HG03460 (cell line): ENCODE measurements at regions not wholly inside any gene's neighbourhood (a gene's known extent, or its start where the extent isn't known, plus 50 kb on each side); places are given as distances from the start of the nearest gene placed in this dataset.

Experiments used
- ATAC-seq: cut with Tn5 transposase; IDR thresholded peaks from one replicate; pipeline ENCODE4 v1.9.1; 2021; ENCODE audit not compliant: unreplicated experiment

DNA sequence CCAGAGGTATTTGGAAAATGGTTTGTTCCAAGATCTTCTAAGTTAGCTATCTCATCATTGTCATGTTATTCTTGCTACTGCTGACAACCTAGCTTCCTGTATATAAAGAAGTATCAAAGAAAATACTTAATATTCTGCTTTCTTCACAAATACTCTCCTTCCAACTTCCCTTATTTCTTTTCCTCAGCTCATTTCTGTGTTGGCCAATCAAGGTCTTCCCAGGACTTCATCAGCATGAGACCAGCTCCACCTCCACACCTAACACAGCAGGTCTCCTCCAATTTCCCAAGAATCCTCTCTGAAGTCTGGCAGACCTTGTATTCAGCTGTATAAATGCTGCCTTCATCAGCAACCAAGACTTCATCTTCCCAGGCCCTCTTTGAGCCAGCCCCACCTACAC is 538.6 kb upstream of the JARID2 start:
- no peak for ATAC-seq

DNA sequence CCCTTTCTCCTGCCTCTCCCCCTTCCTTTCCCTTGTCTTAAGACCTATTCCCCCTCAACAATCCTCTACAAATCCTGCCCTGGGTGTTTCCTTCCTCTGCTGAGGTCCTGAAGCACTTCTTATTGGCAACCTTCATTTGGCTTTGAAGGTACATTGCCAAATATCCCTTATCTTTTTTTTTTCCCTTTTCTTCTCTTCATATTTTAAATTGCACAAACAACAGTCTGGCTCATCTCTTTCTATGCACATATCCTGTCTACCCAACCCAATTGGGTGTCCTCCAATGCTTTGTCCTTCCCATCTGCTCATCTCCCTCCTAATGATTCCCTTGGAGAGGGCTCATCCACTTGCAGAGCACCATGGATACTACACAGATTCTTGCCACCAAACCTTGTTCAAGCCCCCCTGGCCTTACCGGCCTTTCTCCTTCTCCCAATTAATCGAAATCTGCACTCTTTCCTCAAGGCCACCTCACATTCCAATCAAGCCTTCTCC is 537.9 kb upstream of the JARID2 start:
- no peak for ATAC-seq

DNA sequence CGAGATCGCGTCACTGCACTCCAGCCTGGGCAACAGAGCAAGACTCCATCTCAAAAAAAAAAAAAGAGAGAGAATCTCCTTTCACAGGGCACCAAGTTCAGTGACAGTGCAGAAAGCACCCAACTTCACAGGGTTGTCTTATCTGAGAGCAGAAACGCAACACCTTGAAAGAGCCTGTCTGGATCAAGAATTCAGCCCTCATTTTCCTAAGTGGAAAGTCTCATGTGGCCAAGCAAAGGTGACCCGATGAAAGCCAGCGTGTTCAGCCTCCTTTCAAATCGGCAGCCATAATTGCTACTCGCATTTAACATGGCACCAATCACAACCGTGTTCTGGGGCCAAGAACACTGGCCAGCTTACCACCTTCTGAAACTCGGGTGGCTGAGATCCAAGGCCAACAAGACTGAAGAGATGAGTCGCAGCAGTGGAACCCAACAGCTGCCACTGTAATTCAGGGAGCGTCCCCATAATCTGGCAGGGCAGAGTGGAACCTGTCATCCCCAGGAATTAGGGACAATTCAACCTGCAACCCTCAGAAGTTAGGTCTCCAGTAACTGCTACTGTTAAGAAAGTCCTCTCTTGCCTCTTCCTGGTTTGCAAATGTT is 536.7 kb upstream of the JARID2 start:
- no peak for ATAC-seq

DNA sequence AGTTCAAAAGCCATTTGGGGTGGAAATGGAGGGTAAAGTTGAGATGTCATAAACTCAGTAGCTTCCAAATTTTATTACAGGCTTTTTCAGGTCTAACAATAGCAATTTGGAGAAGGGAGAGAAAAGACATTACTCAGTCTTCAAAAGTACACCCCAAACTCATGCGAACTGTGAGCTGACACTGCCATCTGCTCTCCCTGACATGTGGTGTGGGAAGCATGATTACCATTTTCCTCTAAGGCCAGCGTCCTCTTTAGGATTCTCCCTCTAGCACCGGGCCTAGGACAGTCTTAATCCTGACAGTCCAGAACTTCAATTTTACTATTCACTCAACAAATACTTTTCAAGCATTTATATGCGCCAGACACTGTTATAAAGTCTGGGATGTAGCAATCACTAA is 536.0 kb upstream of the JARID2 start:
- ATAC-seq: no peak

DNA sequence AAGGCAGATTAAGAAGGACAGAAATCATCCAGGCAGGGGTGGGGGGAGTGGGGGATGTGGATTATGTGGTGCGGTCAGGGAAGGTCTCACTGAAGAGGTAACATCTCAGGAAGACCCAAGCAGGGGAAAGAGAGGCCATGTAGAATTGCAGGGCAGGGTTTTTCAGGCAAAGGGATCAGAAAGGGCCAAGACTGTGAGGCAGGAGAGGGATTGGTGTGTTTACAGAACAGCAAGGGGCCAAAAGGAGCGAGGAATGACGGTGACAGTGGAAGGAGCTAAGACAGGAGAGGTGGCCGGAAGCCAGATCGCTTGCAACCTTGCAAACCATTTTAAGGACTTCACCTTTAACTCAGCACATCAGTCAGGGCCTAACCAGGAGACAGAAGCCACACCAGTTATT is 535.4 kb upstream of the JARID2 start:
- no peak for ATAC-seq

DNA sequence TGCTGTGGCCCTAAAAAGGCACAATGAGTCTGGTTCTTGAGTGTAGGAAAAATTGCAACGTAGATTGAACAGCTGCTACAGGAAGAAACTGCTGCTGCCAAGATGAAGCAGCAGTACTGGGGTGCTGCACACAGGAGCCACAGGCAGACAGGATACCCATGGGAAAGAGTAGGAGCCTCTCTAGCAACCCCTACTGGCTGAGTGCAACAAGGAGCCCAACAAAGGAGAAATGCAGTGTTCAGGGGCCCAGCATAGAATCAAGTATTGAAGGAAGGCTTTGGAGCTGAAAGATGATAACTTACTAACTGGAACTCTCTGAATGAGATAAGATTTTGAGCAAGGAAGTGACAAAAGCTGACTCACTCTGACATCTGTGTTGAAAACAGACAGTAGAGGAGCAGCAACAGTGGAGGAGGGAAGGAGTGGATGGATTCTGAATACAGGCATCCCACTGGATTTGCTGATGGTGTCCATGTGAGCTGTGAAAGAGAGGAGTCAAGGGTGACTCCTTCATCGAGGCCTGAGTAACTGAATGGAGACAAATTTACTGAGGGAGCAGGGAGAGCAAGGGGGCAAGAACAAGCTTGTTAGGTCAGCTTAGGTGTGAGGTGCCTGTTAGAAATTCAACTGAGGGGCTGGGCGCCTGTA is 534.7 kb upstream of the JARID2 start:
- ATAC-seq: no peak

DNA sequence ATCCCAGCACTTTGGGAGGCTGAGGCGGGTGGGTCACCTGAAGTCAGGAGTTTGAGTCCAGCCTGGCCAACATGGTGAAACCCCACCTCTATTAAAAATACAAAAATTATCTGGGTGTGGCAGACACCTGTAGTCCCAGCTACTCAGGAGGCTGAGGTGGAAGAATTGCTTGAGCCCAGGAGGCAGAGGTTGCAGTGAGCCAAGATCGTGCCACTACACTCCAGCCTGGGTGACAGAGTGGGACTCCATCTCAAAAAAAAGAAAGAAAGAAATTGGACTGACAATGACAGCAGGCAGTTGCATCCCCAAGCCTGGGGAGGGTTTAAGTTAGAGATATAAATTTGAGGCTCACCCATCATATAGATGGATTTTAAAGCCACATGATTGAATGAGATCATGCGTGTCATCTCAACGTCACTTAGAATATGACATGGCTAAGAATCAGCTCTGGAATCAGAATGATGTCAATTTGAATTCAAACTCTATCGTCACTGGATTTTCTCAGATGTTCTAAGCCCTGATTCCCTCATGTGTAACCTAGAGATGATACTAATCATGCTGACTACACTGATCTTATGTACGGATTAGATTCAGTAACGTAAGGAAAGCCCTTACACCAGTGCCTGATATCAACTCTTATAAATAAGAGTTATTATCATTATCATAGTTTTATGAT is 534.0 kb upstream of the JARID2 start:
- ATAC-seq: no peak

DNA sequence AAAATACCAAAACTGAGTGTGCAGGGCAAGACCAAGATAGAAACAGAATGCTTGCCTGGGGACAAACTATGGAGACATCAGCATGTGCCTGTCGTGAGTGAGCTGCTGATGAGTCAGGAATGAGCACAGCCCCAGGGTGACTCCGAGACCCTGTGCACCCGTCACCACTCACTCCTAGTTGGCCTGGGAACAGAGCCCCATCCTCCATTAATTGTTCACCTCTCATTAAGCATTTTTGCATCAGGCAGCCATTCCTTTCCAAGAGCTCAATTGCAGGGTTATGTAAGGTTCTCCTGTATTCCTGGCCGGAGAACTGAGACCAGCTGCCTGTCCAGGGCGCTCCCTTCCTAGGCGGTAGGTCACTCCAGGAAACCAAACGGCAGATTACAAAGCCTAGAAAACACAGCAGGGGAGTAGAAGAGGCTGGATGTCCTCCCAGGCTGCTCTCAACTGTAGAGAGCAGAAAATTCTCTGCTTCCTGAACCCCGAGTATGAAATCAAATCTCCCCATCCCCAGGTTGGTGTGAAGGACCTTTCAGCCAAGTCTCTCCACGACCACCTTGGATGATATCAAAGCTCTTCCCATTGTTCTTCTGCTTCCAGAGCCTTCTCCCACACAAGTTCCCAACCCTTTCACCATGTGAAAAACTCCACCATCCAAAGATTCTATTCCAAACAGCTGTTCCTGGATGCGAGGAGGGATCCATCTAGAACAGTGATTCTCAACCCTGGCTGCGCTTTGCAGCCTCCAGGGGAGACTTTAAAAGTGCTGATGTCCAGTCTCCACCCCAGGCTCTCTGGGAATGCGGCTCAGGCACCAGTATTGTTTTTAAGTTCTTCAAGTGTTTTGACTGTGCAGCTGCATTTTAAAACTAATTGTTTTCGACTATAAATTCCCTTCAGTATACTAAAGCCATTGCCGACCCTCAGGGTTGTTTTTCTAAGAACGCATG is 532.6 kb upstream of the JARID2 start:
- ATAC-seq: no peak

DNA sequence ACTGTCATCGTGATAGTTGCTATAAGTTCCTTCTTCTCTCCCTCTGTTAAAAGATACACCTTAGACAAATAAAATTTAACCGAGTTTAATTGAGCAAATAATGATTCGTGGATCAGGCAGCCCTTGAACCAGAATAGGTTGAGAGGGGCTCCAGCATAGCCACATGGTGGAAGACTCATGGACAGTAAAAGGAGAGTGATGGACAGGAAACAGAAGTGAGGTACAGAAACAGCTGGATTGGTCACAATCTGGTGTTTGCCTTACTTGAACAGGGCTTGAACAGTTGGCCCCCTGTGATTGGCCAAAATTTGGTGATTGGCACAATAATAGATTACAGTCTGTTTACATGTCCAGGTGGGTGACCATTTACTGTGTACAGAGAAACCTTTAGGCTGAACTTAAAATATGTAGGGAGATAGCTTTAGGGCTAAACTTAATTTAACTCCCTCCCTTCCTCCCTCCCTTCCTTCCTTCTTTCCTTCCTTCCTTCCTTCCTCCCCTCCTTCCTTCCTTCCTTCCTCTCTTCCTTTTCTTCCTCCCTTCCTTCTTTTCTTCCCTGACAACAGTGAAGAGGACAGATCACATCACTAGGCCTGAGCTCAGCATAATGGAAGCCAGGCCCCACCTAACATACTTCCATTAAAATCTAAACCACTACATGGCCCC is 531.8 kb upstream of the JARID2 start:
- ATAC-seq: no peak

DNA sequence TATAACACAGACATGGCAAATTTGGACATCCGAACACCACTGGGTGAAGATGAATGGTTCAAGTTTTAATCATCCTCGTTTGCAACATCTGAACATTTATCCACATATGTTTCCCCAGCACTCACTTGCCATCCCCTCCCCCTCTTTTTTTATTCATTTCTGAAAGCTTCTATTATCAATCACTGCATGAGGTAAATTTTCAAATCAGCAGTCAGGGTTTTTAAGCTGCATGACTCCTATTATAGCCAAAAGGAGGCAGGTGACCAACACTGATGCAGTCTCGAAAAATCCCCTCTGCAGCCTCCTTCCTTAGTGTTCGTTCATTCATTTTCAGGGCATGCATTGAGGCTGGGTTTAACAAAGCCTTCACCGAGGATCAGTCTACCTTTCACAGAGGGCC is 530.8 kb upstream of the JARID2 start:
- ATAC-seq: no peak

DNA sequence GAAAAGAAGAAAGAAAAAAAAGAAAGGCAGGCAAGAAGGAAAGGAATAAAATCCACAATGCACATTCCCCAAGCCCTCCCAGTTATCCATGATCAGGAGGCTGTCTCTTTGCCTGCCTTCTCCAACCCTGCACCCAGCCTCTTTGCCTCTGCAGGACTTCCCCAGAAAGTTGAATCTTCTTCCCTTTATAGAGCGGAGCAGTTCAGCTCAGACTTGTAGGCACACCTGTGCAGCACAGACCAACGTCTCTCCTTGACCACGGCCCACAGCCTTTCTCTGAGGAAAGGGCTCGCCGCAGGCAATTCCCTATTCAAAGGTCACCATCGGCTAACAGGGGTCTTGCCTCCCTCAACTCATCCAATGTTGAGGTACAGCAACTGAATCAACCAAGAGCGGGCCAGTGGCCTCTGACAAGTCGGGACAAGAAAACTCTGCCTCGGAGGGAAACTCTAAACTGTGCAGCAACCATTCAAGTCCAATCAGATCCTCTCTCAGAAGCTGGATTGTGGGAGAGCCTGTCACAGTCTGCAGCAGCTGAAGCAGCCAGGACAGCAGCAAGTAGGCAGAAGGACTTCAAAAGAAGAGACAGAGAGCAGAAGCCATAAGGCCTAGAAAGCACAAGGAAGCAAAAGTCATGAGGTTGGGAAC is 529.2 kb upstream of the JARID2 start:
- no peak for ATAC-seq

DNA sequence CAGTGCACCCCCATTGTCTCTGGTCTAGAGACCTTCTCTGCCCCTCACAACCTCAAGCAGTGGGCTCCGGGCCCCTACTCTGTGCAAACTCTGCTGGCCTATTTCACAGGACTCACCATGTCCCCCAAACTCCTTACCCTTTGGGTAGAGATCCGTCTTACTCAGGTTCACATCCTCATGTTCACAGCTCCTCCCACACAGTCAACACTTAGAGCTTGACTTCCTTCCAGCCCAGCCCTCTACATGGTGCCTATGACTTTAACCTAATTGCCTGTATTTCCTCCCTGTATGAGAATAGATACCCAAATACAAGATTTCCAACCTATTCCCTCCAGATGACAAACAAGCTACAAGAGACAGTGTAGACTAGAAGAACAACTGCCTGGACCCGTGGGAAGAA is 528.6 kb upstream of the JARID2 start:
- ATAC-seq: no peak

DNA sequence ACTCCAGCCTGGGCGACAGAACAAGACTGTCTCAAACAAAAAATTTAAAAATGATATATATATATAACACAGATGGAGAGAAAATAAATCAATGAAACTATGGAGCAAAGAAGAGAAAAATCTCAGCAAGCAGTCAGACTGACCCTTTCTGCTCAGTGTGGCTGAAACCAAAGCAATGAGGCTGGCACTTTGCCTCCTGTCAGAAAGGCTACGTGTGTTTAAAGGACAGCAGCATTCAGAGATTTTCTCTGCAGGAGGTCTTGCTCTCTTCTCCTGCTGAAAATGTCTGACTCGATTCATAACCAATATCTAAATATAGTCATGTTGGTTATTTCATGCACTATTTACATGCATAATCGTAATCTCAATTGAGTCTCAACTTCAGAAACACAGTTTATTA is 527.0 kb upstream of the JARID2 start:
- ATAC-seq: no peak

DNA sequence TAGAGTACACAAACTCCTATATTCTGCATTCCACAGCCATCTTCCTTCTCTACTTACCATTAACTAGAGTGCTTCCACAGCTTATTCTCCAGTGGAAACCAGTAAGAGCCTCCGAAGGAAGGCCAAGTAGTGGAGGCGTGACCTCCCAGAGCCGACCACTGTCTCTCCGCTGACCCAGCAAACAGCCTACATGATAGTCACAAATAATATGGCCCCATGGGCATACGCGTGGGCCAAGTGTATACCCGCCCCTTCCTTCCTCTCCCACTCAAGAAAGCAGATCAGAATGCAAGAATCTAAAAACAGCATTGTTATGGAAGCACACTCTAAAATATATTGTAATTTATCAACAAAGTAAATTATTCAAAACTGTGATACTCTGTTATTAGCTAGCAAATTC is 526.6 kb upstream of the JARID2 start:
- no peak for ATAC-seq

DNA sequence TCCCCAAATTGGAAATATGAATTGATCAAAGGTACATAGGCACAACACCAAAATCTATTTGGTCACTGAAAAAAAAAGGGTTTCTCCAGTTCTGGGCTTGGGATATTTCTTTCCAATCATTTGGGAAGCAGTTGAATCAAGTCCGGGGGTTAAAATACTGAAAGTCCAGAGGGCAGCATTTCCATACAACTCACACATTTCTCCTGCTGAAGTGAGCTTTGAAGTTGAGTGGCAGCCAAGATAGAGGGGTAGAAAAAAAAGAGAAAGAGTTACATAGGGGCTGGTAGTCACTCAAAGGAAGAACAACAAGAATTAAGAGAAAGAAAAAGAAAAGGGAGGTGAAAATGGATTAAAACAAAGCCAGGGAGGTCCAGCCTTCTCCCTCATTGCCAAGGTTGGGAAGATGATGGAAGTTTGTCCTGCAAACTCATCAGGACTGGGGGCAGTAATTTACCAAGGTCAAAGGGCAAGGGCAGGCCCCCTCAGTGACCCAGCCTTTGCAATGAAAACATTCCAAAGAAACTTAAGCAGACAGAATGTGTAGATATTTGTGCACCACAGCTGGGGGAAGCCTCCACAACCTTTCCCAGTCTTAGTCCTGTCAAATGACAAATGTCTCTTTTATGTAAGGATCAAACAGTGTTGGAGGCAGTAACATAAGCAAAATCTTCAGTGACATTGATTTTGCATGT is 525.3 kb upstream of the JARID2 start:
- no peak for ATAC-seq

DNA sequence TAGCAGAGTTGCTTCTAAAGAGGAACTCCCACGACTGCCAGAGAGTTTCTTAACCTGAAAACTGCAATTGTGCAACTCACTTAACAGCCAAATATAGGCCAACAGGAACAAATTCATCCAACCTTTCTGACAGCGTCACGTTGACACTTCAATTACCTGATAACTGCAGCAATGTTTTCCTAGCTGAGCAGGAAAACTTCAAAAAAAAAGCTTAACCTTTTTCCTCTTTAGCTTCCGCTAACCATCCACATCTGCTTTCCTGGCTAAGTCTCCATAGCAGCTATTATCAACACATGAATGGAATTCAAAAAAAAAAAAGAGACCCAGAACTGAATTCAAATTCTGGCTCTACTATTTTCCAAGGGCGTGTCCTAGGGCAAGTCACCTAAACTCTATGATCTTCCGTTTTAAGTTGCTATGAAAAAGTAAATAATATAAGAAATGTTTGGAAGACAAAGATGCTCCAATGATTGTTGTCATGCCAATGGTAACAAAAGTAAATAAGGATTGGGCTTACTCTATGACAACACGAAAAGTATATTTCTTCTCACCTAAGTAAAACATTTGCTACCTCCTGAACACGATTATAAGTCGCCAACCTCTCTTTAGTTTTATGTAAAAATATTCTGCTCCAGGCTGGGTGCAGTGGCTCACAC is 524.6 kb upstream of the JARID2 start:
- ATAC-seq: no peak

DNA sequence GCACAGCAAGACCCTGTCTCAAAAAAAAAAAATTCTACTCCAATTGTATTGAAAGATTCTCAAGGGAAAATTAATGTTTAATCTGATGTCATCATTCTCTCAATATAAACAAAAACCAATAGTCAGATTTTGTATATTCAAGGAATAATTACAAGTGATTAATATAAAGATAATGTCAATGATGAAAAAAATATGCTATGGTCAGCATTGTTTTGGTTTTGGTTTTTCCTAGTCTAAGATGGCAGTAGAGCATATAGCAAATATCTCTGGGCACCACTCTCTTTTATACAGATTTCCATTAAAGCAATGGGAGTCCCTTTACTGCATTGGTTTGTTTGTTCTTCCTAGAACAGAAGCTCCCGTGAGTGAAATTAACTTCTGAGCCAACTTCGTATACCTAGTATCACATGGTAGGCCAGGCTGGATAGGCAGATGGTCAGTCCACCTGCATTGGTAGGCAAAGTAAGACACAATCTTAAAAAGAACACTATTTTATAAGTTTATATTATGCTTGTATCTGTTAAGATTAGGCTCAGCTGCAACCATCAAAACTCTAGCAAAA is 523.8 kb upstream of the JARID2 start:
- no peak for ATAC-seq

DNA sequence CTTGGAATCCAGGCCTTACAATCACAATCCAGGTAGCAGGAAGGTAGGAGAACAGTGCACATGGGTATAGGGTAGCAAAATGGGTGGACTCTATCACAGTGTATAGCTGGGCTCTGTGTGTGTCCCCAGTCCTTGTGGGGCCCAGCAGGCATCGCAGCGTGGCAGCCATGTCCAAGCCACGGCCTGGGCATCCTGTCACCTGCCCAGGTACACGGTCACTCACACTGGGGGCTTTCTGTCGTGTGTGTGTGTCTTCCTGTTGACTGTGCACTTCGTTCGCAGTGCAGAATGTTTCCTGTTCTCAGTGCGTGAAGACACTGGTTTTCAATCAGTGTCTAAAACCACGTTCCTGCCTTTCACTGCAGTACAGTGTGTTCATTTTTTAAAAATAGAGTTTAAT is 523.2 kb upstream of the JARID2 start:
- no peak for ATAC-seq

DNA sequence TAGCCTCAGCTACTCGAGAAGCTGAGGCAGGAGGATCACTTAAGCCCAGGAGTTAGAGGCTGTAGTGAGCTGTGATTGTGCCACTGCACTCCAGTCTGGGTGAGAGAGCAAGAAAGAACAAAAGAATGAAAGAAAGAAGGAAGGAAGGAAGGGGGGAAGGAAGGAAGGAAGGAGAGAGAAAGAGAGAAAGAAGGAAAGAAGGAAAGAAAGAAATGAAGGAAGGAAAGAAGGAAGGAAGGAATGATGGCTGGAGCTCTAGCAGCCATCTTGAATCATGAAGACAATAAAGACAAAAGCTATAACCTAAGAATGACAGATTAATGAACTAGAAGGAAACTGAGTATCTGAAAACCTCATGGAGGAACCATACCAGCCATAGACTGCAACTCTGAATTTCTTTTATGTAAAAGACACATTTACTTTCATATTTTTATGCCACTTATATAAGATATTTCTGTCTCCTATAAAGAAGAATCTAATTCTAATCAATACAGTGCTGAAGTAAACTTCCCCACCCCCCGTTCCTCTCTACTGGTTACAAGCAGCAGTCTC is 522.3 kb upstream of the JARID2 start:
- ATAC-seq: no peak
